Neural cell (in vitro differentiated cells): ENCODE measurements at regions not wholly inside any gene's neighbourhood (a gene's known extent, or its start where the extent isn't known, plus 50 kb on each side); places are given as distances from the start of the nearest gene placed in this dataset.

Experiments
- H2AFZ ChIP-seq: fragments of 200-600, 300-800 bp; sonication (generic), shearing (Covaris generic); 2 replicates; pipeline ENCODE4 v1.6.0; 2014; ENCODE audit warnings: low read depth, mild to moderate bottlenecking, antibody characterized with exemption, low read length, moderate library complexity
- H3F3A ChIP-seq: fragments of 200-600 bp; shearing (Covaris generic); 2 replicates; pipeline ENCODE4 v1.6.1; 2016; ENCODE audit warnings: mild to moderate bottlenecking, moderate library complexity, mixed read lengths, antibody characterized with exemption, low read length; ENCODE audit not compliant: insufficient read depth, poor library complexity, severe bottlenecking
- H3K27ac ChIP-seq: fragments of 200-600, 300-800 bp; sonication (generic), shearing (Covaris generic); 2 replicates; pipeline ENCODE4 v1.5.1; 2014; ENCODE audit warnings: mild to moderate bottlenecking, low read length, moderate library complexity
- H3K27me3 ChIP-seq: fragments of 300-800, 200-600 bp; sonication (generic), shearing (Covaris generic); 2 replicates; pipeline ENCODE4 v1.6.0; 2014; ENCODE audit warnings: mild to moderate bottlenecking, low read depth, low read length, moderate library complexity; ENCODE audit not compliant: insufficient read depth
- H3K36me3 ChIP-seq: fragments of 300-800, 200-600 bp; sonication (generic), shearing (Covaris generic); 2 replicates; pipeline ENCODE4 v1.5.1; 2014; ENCODE audit warnings: mild to moderate bottlenecking, antibody characterized with exemption, low read length, moderate library complexity; ENCODE audit not compliant: insufficient read depth
- H3K4me2 ChIP-seq: fragments of 300-800, 200-600 bp; sonication (generic), shearing (Covaris generic); 2 replicates; pipeline ENCODE4 v1.6.0; 2014; ENCODE audit warnings: mild to moderate bottlenecking, low read length
- H3K4me3 ChIP-seq: fragments of 300-800, 200-600 bp; sonication (generic), shearing (Covaris generic); 2 replicates; pipeline ENCODE4 v1.5.1; 2014; ENCODE audit warnings: mild to moderate bottlenecking, low read length, moderate library complexity
- H3K79me2 ChIP-seq: fragments of 200-600 bp; shearing (Covaris generic); replicated peaks from 2 replicates; pipeline ENCODE4 v1.6.0; 2014; ENCODE audit warnings: mild to moderate bottlenecking, low read length, moderate library complexity; ENCODE audit not compliant: insufficient read depth
- H3K9ac ChIP-seq: fragments of 300-800, 200-600 bp; sonication (generic), shearing (Covaris generic); 2 replicates; pipeline ENCODE4 v1.6.1; 2016; ENCODE audit warnings: mild to moderate bottlenecking, low read length, mixed read lengths
- H3K9me2 ChIP-seq: fragments of 200-600 bp; shearing (Covaris generic); 2 replicates; pipeline ENCODE4 v1.6.1; 2016; ENCODE audit warnings: mild to moderate bottlenecking, low read length, mixed read lengths; ENCODE audit not compliant: insufficient read depth
- H3K9me3 ChIP-seq: fragments of 200-600, 300-800 bp; sonication (generic), shearing (Covaris generic); 2 replicates; pipeline ENCODE4 v1.6.1; 2016; ENCODE audit warnings: mild to moderate bottlenecking, mixed run types, low read length, moderate library complexity, mixed read lengths
- H4K20me1 ChIP-seq: fragments of 200-600 bp; shearing (Covaris generic); 2 replicates; pipeline ENCODE4 v1.6.1; 2016; ENCODE audit warnings: mild to moderate bottlenecking, mixed run types; ENCODE audit not compliant: insufficient read depth
- CTCF ChIP-seq: fragments of 450-650 bp; IDR thresholded peaks from 2 replicates; pipeline ENCODE4 v1.5.1; 2014; ENCODE audit warnings: antibody characterized with exemption, mild to moderate bottlenecking, moderate library complexity; ENCODE audit not compliant: poor library complexity, severe bottlenecking
- EP300 ChIP-seq: fragments of 450-650 bp; conservative IDR thresholded peaks from 2 replicates; pipeline ENCODE4 v1.6.1; 2014; ENCODE audit warnings: antibody characterized with exemption, mild to moderate bottlenecking, moderate library complexity; ENCODE audit not compliant: poor library complexity, severe bottlenecking
- EZH2 ChIP-seq: fragments of 200-600, 300-800 bp; shearing (Covaris generic), sonication (generic); IDR thresholded peaks from 2 replicates; pipeline ENCODE4 v1.6.1; 2014; ENCODE audit warnings: antibody characterized with exemption, low read length, borderline replicate concordance, mild to moderate bottlenecking; ENCODE audit not compliant: insufficient read depth, poor library complexity, severe bottlenecking
- MXI1 ChIP-seq: fragments of 450-650 bp; conservative IDR thresholded peaks from 2 replicates; pipeline ENCODE4 v1.6.1; 2014; ENCODE audit warnings: antibody characterized with exemption, mild to moderate bottlenecking; ENCODE audit not compliant: poor library complexity, severe bottlenecking
- POLR2AphosphoS5 ChIP-seq: IDR thresholded peaks from 2 replicates; pipeline ENCODE4 v1.6.1; 2012
- RAD21 ChIP-seq: fragments of 450-650 bp; conservative IDR thresholded peaks from 2 replicates; pipeline ENCODE4 v1.6.1; 2014; ENCODE audit warnings: antibody characterized with exemption, mild to moderate bottlenecking, moderate library complexity
- REST ChIP-seq: IDR thresholded peaks from 2 replicates; pipeline ENCODE4 v1.6.1; 2012; ENCODE audit warnings: borderline replicate concordance
- SMC3 ChIP-seq: fragments of 450-650 bp; conservative IDR thresholded peaks from 2 replicates; pipeline ENCODE4 v1.6.1; 2014; ENCODE audit warnings: antibody characterized with exemption, mild to moderate bottlenecking, moderate library complexity; ENCODE audit not compliant: poor library complexity
- TAF1 ChIP-seq: IDR thresholded peaks from 2 replicates; pipeline ENCODE4 v1.6.1; 2012; ENCODE audit warnings: low read depth

GRCh38 chr2:239805043-239805329 is 220.2 kb downstream of the NDUFA10 start:
- H3K4me3 ChIP-seq = no peak overlapping the region
- TF ChIP-seq POLR2AphosphoS5 = no peak
- no peak for TF ChIP-seq TAF1
- no peak for TF ChIP-seq EP300
- no peak for TF ChIP-seq SMC3
- TF ChIP-seq REST = no peak
- TF ChIP-seq CTCF = no peak
- no peak for TF ChIP-seq EZH2
- no peak for TF ChIP-seq MXI1
- TF ChIP-seq RAD21 = no peak
- no peak overlapping the region for H3K9ac ChIP-seq
- no peaks in the 10 kb centered on the region for H3K79me2 ChIP-seq
- no peaks in the 10 kb centered on the region for H4K20me1 ChIP-seq
- H2AFZ ChIP-seq = no peak overlapping the region
- no peaks in the 10 kb centered on the region for H3K9me2 ChIP-seq
- H3K9me3 ChIP-seq = no peaks in the 10 kb centered on the region
- H3K4me2 ChIP-seq = no peak overlapping the region
- no peaks in the 10 kb centered on the region for H3K27me3 ChIP-seq
- H3K27ac ChIP-seq = no peak overlapping the region
- no peaks in the 10 kb centered on the region for H3F3A ChIP-seq
- H3K36me3 ChIP-seq = no peaks in the 10 kb centered on the region

GRCh38 chr2:239804161-239805042 is 220.7 kb downstream of the NDUFA10 start:
- Histone ChIP-seq H3K4me2 (no peak overlapping the region), H3K27ac (peak overlapping the region; percentile 27)

More at GRCh38 chr2:239804161-239805042, 220.7 kb downstream of the NDUFA10 start:
- TF ChIP-seq EZH2 = no peak
- no peaks in the 10 kb centered on the region for H4K20me1 ChIP-seq
- H3F3A ChIP-seq = no peaks in the 10 kb centered on the region
- no peaks in the 10 kb centered on the region for H3K27me3 ChIP-seq
- no peaks in the 10 kb centered on the region for H3K79me2 ChIP-seq
- no peaks in the 10 kb centered on the region for H3K36me3 ChIP-seq
- no peaks in the 10 kb centered on the region for H3K9me2 ChIP-seq
- peak overlapping the region; percentile 31 for H2AFZ ChIP-seq
- H3K4me3 ChIP-seq = no peak overlapping the region
- peak overlapping the region; percentile 24 for H3K9ac ChIP-seq
- H3K9me3 ChIP-seq = no peaks in the 10 kb centered on the region
